Stimulated activated CD4-positive, alpha-beta T cell treated with anti-CD3 and anti-CD28 coated beads, Interleukin-15, amount 100 ng/mL, for 24 hours (primary cell): ENCODE measurements at regions not wholly inside any gene's neighbourhood (a gene's known extent, or its start where the extent isn't known, plus 50 kb on each side); places are given as distances from the start of the nearest gene placed in this dataset.

Source experiments
- DNase-seq: peaks from one replicate; pipeline ENCODE4 v3.0.0-alpha.2; 2020

DNA sequence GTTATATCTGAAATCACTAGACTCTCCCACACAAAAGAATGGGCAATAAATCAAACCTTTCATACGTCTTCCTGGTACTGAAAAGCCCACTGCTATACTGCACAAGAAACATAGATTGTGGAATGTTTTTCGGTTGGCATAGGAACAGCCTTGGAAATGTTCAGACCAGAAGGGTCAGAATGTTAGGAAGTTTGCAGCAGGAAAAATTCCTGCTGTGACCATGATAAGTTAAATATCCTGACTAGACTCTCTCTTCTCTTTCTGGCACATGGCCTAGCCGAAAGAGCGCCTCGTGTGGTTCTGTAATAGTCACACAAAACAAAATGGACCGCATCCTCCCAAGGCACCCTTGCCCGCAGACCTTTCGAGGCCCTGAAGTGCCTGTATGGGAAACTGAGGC lies 427.2 kb downstream of the COG6 start:
- no peak for DNase-seq

- no peak for DNase-seq
These were observed 428.4 kb downstream of the COG6 start for GRCh38 chr13:40083841-40084240.

GRCh38 chr13:40084934-40085333 lies 429.5 kb downstream of the COG6 start:
- no peak for DNase-seq

DNA sequence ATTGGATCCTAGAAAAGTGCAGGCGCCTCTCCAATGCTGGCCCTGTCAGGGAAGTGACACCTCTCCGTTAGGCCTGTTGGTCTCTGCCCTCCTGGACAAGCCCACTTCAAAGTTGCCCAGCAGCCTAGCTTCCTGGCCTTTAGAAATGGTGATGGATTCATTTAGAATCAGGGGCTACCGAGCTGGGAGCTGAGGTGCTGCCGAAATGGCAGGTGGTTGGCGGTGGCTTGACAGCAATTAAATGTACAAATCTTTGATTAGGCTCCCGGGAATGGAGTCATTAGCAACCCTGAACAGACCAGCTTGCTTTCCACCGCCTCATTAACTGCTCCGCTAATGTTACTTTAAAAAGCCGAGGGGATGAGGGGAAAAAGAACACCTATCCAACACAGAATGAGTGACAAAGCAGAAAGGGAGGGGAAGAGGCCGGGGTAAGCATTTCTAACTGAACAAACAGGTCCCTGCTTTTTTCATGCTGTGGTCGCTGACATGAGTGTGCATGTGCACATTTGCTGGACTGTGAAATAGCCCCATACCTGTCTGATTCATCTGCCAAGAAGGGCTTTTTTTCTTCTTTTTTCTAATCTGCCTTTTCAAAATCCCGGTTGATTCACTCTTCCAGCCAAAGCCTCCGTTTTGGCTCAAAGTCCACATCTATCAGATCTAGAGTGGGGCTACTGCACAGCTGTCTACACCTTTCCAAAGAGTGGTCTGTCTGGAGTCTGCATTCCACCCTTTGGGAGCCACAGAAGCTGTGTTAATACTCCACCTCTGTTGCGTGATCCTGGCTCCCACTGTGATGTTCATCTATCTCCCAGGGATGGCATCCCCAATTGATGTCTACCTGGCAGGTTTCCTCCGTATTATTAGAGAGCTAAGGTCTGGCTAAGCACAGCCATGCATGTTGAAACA lies 431.9 kb downstream of the COG6 start:
- no peak for DNase-seq

GRCh38 chr13:40094056-40094455 lies 438.6 kb downstream of the COG6 start:
- no peak for DNase-seq

DNA sequence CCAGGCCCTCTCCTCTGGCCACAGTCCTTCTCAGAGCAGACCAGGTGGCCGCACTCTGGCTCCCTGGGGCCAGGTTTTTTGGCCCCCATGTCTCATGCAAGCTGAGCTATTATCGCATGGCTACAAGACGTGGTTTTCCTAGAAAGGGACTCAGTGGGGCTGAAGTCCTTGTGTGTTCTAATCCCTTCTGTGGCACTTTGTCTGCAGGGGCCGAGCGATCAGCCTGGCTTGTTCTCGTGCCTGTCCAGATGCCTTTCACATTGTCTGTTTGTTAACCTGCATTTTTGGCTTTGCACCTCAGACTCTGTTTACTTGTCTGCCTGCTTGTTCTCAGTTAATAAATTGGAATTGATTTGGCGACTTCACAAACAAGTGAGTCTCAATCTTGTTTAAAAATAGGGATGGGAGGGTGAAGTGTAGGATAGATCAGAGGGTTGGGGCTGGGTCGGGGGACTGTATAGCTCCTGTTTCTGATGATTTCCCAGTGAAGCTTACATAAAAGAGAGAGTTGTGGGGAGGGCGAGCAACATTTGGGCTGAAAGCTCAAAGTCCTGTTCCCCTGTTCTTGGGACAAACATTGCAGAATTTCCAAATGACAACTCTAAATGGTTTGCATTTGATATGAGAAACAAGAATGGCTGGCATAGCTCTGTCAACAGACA lies 440.4 kb downstream of the COG6 start:
- no peak for DNase-seq

GRCh38 chr13:40096357-40096901 lies 441.0 kb downstream of the COG6 start:
- DNase-seq, result peak; percentile 62

DNA sequence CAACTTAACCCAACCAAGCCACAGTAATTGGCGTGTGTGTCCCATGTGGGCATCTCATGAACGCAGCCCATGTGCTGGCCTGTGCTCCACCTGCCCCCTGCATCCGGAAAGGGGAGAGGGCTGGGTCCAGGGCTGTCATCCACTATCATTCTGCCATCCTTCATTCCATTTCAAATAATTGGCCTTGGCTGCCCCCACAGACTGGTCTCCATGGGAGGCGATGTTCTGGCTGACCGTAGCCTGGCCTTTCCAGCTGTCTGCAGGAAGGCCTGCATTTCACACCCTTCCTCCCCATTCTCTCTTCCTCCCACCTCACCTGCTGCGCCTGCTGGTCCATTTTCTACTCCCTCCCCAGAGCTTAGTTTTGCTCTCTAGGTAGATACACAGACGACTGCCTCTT lies 442.8 kb downstream of the COG6 start:
- no peak for DNase-seq

DNA sequence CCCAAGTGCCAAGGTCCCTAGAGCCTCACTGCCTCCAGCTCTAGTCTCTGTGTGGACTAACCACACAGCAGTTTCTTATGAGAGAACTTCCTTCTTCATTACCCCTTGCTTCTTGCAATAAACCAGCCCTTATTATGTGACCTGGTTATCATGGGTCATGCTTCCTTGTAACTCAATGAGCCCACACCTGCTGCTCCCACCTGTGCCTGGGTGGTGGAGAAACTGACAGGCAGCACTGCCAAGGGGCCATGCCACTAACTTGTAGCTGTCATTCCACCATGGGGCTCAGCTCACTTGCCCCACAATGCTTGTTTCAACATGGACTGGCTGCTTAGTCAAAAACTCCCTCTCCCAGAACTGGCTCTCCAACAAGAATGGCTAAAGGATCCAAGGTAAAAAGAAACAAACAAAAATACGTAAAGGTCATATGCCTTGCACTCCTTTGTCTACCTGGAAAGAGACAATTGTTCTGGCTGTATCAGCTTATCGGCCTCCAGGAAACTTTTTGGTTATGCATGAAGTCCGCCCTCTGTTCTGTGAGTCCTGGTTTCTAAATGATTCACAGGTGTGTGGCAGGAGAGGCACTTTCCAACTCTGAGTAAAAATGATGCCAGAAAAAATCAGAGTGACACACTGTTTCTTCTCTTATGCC lies 446.4 kb downstream of the COG6 start:
- peak; percentile 59 for DNase-seq

DNA sequence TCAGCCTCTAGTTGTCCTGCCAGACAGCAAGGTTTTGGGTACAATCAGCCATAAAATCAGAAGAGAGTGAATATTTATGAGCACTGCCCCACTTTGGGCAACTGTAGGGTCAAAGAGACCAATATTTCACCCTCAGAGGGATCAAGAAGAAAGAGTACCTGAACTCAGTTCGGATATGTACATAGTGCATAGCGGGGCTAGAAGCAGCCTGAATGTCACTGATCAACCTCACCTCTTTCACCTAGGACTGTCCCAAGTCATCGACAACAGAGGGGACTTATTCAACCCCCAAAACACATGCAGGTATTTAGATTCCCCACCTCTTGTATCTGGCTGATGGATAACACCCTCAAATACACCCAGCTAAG lies 446.9 kb downstream of the COG6 start:
- DNase-seq, result no peak

DNA sequence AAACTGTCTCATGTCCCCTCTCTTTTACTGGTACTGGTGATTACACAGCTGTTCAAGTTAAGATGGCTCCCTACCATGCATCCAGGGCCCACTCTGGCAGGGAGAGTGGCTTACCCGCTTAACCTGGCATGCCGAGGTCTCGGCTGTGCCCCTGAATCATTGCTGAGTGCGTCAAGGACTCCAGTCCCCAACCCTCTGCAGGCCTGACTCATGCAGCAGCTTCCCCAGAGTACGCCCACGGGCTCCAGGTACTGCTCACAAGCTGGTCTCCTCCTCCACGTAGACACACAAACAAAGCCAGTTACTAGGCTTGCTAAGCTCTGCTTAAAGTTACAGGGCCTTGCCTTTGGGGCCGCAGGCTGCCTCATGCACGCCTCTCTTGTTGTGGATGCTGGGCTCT lies 447.4 kb downstream of the COG6 start:
- peak; percentile 97 for DNase-seq

DNA sequence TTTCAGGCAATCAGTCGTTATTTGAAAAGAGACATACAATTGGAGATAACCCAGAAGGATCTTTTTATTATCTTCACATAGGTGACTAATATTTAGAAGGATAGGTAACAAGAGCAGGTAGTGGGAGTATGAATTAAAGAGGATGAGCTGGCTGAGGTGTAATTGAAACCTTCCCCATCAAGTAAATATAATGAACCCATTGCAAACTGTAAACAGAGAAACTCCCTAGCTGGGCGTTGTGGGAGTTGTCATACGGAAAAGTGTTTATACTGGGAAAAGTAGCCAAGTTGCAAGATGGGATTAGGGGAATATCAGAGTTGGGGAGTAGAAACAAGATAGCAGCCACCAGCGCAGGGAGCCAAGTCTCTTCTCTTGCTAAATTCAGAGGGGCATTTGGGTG lies 448.4 kb downstream of the COG6 start:
- DNase-seq, result no peak

- DNase-seq, result no peak
These were observed 449.8 kb downstream of the COG6 start for GRCh38 chr13:40105231-40105630.

- peak; percentile 41 for DNase-seq
These were observed 453.9 kb downstream of the COG6 start for GRCh38 chr13:40109351-40109844.

DNA sequence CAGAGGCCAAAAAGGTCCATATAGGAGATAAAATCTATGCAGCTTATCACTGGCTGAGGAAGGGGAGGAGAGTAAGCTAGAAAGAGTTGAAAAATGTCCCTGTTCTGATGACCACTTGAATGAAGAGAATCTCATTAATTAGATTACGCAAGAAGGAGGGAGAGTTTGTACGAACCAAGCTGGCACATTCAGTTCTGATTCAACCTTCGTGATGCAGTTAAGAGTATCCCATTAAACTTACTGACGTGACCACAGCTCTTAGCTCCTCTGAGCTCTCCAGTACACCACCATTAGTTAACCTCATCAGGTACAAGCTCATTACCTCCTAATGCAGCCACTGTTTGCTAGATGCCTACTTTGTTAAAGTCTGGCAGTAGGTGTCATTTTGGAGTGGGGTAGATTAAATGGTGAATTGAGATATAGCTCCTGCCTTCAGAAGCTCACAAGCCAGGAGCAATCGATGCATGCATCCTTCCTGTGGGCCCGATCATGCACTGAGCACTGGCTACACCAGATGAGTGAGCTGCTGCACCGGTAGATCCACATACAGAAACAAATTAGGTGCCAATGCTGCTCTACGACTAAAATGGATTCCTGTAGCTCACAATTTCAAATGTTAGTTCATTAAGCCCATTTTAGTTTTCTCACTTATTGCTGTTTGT lies 458.3 kb downstream of the COG6 start:
- DNase-seq, result no peak

- DNase-seq, result no peak
These were observed 458.9 kb downstream of the COG6 start for GRCh38 chr13:40114305-40114896.

GRCh38 chr13:40115426-40115825 lies 460.0 kb downstream of the COG6 start:
- no peak for DNase-seq

DNA sequence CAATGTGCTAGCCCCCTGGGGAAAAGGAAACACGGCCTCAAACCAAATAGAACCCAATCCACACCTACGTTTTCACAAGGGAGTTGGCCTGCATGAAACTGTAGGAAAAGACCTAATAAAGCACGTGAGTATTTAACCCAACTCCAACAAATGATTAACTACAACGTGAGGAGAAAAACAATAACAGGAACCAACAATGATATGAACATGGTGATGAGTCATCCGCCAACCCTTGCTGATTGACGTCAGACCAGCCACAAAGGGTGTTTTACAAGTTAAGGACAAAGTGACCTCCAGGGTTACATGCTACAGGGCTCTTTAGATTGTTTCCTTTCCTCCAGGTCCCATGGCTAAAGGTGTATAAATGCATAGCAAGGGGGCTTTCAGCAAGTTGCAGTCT lies 460.5 kb downstream of the COG6 start:
- DNase-seq, result peak; percentile 51

DNA sequence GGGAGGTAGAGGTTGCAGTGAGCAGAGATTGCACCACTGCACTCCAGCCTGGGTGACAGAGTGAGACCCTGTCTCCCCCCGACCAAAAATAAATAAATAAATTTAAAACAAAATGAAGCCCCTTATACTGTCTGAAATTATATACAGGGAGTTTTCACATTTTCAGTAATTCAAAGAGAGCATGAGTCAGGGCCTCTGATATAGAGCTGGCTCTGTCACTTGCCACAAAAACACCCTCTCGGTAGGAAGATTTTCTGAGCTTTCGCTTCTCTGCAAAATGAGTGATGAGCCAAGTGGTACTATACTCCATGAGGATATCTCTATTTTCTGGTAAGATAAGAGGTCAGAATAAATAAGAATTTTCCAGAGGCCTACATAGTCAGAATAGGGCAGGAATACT lies 462.9 kb downstream of the COG6 start:
- no peak for DNase-seq

DNA sequence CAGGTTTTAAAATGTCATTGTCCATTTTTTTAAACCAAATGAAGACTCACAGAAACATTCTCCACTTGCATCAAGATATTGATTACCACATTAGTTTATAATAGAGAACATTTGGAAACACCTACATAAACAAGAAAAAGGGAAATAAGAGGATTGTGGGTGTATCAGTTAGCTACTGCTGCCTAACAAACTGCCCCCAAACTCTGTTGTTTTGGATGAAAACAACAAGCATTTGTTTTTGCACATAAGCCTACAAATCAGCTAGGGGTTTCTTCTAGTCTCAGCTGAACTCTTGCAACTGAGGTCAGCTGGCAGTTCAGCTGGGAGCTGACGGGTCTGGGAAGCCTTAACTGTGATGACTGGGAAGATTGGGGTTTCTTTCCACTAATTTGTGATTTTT lies 464.4 kb downstream of the COG6 start:
- no peak for DNase-seq

DNA sequence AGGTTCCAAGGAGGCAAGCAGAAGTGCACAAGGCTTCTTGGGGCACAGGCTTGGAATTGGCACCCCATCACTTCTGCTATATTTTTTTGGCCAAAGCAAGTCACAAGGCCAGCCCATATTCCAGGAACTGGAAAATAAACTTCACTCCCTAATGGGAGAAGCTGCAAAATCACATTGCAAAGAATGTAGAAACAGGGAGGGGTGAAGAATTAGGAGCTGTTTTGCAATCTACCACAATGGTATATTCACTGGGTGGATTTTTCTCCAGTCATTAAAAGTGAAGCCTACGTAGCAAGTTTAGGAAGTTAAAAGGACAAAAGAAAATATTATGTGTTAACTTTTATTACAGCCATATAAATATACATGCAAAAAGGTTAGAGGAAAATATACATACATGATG lies 464.8 kb downstream of the COG6 start:
- no peak for DNase-seq

DNA sequence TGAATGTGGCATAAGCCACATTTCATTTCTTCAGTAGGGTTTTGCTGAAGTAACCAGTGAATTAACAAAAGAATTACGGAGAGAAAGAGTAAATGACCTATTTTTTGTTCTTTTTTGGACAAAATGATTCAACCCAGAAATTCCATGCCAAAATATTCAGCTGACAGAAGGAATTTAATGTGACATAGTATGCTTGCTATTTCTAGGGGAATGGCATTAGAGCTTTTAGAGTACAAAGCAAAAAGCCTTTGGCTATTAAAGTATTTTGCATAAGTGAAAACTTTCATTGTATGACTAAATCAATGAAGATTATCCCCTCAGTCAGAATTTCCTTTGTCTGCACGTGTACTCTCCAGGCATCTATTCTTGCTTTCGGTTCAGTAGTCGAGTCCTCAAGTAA lies 465.3 kb downstream of the COG6 start:
- no peak for DNase-seq

DNA sequence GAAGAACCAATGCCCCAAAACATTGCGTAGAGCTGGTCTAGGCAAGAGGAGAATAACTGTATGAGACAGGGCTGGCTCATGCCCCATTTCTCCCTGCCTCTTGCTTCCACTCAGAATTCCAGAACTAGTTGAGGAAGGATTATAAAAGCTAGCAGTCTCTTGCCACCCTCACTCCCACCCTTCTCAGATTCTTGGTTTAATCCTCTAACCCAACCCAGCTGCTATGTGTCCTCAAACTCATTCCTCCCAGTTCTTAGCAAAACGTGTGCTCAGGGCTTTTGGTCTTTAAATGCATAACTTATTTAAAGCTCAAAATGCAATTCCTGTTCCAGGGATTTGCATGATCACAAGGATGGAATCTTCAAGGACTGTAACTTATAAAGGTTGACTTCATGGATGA lies 466.3 kb downstream of the COG6 start:
- no peak for DNase-seq
